Glutamatergic neuron (in vitro differentiated cells): ENCODE measurements at regions not wholly inside any gene's neighbourhood (a gene's known extent, or its start where the extent isn't known, plus 50 kb on each side); places are given as distances from the start of the nearest gene placed in this dataset.
"Not testable (repeated sequence)": the region's sequence is repeated elsewhere in the genome, so short reads cannot be mapped to it uniquely, and the experiment has no call there.

ENCODE experiments used
- DNase-seq: peaks from one replicate; pipeline ENCODE4 v3.0.0; 2022
- H3K27ac Mint-ChIP-seq: one replicate; pipeline ENCODE4 v1.8.0; 2020; ENCODE audit warnings: mild to moderate bottlenecking, mixed read lengths, inconsistent platforms; ENCODE audit not compliant: unreplicated experiment
- H3K27me3 Mint-ChIP-seq: one replicate; pipeline ENCODE4 v1.8.0; 2020; ENCODE audit warnings: mild to moderate bottlenecking, moderate library complexity, mixed read lengths, inconsistent platforms; ENCODE audit not compliant: unreplicated experiment
- H3K36me3 Mint-ChIP-seq: one replicate; pipeline ENCODE4 v1.8.0; 2020; ENCODE audit warnings: mild to moderate bottlenecking, mixed read lengths, inconsistent platforms; ENCODE audit not compliant: unreplicated experiment
- H3K4me1 Mint-ChIP-seq: one replicate; pipeline ENCODE4 v1.8.0; 2020; ENCODE audit warnings: mild to moderate bottlenecking, low read depth, mixed read lengths, inconsistent platforms; ENCODE audit not compliant: unreplicated experiment
- H3K4me3 Mint-ChIP-seq: one replicate; pipeline ENCODE4 v1.8.0; 2020; ENCODE audit warnings: mild to moderate bottlenecking, mixed read lengths, inconsistent platforms; ENCODE audit not compliant: unreplicated experiment
- H3K9me3 Mint-ChIP-seq: one replicate; pipeline ENCODE4 v1.8.0; 2020; ENCODE audit warnings: mild to moderate bottlenecking, moderate library complexity, mixed read lengths, inconsistent platforms; ENCODE audit not compliant: unreplicated experiment
- TF ChIP-seq, protein P1 (sequence below): fragments of 200-600 bp; sonication (generic); IDR thresholded peaks from one replicate; pipeline ENCODE4 v1.5.0; 2021; ENCODE audit not compliant: partially characterized antibody, unreplicated experiment

DNA sequence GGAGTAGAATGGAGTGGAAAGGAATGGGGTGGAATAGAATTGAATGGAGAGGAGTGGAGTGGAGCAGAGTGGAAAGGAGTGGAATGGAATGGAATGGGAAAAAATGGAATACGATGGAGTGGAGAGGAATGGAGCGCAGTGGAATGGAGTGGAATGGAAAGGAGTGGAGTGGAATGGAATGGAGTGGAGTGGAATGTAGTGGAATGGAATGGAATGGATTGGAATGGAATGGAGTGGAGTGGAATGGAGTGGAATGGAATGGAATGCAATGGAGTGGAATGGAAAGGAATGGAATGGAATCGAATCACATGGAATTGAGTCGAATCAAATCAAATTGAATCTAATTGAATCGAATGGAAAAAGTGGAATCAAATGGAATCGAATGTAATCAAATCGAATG is 1016.1 kb downstream of the CDY1 start:
- H3K27me3 Mint-ChIP-seq = peaks cover 16% of the 10 kb centered on the region
- no peak overlapping the region for H3K27ac Mint-ChIP-seq
- H3K4me1 Mint-ChIP-seq = no peaks in the 10 kb centered on the region
- peaks cover 44% of the 10 kb centered on the region for H3K9me3 Mint-ChIP-seq
- H3K4me3 Mint-ChIP-seq = no peak overlapping the region
- DNase-seq = no peak
- TF ChIP-seq, protein P1, sequence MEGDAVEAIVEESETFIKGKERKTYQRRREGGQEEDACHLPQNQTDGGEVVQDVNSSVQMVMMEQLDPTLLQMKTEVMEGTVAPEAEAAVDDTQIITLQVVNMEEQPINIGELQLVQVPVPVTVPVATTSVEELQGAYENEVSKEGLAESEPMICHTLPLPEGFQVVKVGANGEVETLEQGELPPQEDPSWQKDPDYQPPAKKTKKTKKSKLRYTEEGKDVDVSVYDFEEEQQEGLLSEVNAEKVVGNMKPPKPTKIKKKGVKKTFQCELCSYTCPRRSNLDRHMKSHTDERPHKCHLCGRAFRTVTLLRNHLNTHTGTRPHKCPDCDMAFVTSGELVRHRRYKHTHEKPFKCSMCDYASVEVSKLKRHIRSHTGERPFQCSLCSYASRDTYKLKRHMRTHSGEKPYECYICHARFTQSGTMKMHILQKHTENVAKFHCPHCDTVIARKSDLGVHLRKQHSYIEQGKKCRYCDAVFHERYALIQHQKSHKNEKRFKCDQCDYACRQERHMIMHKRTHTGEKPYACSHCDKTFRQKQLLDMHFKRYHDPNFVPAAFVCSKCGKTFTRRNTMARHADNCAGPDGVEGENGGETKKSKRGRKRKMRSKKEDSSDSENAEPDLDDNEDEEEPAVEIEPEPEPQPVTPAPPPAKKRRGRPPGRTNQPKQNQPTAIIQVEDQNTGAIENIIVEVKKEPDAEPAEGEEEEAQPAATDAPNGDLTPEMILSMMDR = no peak
- H3K36me3 Mint-ChIP-seq = peaks cover 47% of the 10 kb centered on the region

DNA sequence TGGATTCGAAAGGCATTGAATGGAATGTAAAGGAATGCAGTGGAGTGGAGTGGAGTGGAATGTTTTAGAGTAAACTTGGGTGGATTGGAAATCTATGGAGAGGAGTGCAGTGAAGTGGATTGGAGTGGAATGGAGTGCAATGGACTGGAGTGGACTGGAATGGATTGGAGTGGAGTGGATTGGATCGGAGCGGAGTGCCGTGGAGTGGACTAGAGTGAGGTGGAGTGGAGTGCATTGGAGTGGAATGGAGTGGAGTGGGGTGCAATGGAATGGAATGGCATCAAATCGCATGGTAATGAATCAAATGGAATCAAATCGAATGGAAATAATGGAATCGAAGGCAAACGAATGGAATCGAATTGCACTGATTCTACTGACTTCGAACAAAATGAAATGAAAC is 1023.9 kb downstream of the CDY1 start:
- Mint-ChIP-seq H3K27me3 (peaks cover 13% of the 10 kb centered on the region), H3K9me3 (peaks cover 30% of the 10 kb centered on the region), H3K36me3 (peaks cover 25% of the 10 kb centered on the region)
- H3K27ac Mint-ChIP-seq, DNase-seq, H3K4me1 Mint-ChIP-seq, H3K4me3 Mint-ChIP-seq: not testable (repeated sequence)

DNA sequence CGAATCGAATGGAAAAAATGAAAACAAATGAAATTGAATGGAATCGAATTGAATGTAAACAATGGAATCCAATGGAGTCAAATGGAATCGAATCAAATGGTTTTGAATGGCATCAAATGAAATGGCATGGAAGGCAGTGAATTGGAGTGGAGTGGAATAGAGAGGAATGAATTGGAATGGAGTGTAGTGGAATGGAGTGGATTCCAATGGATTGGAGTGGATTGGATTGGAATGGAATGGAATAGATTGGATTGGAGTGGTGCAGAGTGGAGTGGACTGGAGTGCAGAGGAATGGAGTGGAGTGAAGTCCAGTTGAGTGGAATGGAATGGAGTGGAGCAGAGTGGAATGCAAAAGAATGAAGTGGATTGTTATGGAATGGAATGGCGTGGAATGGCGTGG is 1026.3 kb downstream of the CDY1 start:
- peaks cover 25% of the 10 kb centered on the region for H3K9me3 Mint-ChIP-seq
- H3K27me3 Mint-ChIP-seq, H3K4me1 Mint-ChIP-seq: not testable (repeated sequence)

DNA sequence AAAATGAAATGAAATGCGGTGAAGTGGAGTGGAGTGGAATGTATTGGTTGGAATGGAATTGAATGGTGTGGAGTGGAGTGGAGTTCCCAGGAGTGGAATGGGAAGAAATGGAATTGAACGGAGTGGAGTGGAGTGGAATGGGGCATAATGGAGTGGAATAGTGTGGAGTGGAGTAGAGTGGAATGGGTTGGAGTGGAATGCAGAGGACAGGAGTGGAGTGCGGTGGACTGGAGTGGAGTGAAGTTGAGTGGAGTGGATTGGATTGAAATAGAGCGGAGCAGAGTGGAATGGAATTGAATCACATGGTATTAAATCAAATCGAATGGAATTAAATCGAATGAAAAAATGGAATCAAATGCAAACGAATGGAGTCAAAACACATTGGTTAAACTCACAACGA is 1042.3 kb downstream of the CDY1 start:
- not testable (repeated sequence) for H3K4me1 Mint-ChIP-seq, H3K27ac Mint-ChIP-seq, H3K4me3 Mint-ChIP-seq, DNase-seq
- peaks cover 44% of the 10 kb centered on the region for H3K9me3 Mint-ChIP-seq
- peaks cover 46% of the 10 kb centered on the region for H3K36me3 Mint-ChIP-seq
- H3K27me3 Mint-ChIP-seq = peaks cover 19% of the 10 kb centered on the region

More for the DNA sequence above, 1026.3 kb downstream of the CDY1 start:
- H3K4me3 Mint-ChIP-seq, DNase-seq, H3K27ac Mint-ChIP-seq: not testable (repeated sequence)
- H3K36me3 Mint-ChIP-seq = peaks cover 28% of the 10 kb centered on the region

DNA sequence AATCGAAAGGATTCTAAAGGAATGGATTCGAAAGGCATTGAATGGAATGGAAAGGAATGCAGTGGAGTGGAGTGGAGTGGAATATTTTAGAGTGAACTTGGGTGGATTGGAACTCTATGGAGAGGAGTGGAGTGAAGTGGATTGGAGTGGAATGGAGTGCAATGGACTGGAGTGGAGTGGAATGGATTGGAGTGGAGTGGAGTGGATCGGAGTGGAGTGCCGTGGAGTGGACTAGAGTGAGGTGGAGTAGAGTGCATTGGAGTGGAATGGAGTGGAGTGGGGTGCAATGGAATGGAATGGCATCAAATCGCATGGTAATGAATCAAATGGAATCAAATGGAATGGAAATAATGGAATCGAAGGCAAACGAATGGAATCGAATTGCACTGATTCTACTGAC is 1044.8 kb downstream of the CDY1 start:
- peaks cover 51% of the 10 kb centered on the region for H3K9me3 Mint-ChIP-seq
- not testable (repeated sequence) for DNase-seq

DNA sequence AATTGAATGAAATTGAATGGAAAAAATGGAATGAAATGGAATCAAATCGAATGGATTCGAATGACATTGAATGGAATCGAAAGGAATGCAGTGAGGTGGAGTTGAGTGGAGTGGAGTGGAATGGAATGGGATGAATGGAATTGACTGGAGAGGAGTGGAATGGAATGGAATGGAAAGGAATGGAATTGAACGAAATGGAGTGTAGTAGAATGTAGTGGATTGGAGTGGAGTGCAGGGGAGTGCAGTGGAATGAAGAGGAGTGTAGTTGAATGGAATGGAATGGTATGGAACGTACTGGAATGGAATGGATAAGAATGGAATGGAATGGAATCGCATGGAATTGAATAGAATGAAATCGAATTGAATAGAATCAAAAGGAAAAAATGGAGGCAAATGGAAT is 1047.3 kb downstream of the CDY1 start:
- Mint-ChIP-seq H3K9me3 (peaks cover 36% of the 10 kb centered on the region), H3K36me3 (peaks cover 35% of the 10 kb centered on the region), H3K27me3 (peaks cover 25% of the 10 kb centered on the region)
- H3K4me1 Mint-ChIP-seq, H3K4me3 Mint-ChIP-seq, DNase-seq, H3K27ac Mint-ChIP-seq: not testable (repeated sequence)

More for the DNA sequence above, 1044.8 kb downstream of the CDY1 start:
- H3K36me3 Mint-ChIP-seq = peaks cover 50% of the 10 kb centered on the region
- H3K27me3 Mint-ChIP-seq = peaks cover 34% of the 10 kb centered on the region
- not testable (repeated sequence) for H3K27ac Mint-ChIP-seq, H3K4me1 Mint-ChIP-seq, H3K4me3 Mint-ChIP-seq

DNA sequence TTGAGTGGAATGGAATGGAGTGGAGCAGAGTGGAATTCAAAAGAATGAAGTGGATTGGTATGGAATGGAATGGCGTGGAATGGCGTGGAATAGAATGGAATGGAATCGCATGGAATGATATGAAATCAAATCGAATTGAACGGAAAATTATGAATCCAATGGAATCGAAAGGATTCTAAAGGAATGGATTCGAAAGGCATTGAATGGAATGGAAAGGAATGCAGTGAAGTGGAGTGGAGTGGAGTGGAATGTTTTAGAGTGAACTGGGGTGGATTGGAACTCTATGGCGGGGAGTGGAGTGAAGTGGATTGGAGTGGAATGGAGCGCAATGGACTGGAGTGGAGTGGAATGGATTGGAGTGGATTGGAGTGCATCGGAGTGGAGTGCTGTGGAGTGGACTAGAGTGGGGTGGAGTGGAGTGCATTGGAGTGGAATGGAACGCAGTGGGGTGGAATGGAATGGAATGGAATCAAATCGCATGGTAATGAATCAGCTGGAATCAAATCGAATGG is 1048.5 kb downstream of the CDY1 start:
- peak; percentile 24 for DNase-seq
- not testable (repeated sequence) for H3K4me1 Mint-ChIP-seq, H3K27ac Mint-ChIP-seq, H3K4me3 Mint-ChIP-seq
- Mint-ChIP-seq H3K36me3 (peaks cover 23% of the 10 kb centered on the region), H3K9me3 (peaks cover 28% of the 10 kb centered on the region), H3K27me3 (peaks cover 18% of the 10 kb centered on the region)

DNA sequence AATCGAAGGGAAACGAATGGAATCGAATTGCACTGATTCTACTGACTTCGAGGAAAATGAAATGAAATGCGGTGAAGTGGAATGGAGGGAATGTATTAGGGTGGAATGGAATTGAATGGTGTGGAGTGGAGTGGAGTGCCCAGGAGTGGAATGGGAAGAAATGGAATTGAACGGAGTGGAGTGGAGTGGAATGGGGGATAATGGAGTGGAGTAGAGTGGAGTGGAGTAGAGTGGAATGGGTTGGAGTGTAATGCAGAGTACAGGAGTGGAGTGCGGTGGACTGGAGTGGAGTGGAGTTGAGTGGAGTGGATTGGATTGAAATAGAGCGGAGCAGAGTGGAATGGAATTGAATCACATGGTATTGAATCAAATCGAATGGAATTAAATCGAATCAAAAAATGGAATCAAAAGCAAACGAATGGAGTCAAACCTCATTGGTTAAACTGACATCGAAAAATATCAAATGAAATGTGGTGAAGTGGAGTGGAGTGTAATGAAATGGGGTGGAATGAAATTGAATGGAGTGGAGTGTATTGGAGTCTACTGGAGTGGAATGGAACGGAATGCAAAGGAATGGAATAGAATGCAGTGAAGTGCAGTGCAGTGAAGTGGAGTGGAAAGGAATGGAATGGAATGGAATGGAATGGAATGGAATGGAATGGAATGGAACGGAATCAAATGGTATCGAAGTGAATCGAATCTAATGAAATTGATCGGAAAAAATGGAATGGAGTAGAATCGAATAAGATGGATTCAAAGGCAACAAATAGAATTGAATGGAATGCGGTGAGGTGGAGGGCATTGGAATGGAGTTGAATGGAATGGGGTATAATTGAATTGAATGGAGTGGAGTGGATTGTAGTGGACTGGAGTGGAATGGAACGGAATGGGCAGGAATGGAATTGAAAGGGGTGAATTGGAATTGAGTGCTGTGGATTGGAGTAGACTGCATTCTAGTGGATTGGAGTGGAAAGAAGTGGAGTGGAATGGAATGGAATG is 1049.3 kb downstream of the CDY1 start:
- H3K9me3 Mint-ChIP-seq = peaks cover 28% of the 10 kb centered on the region
- H3K4me3 Mint-ChIP-seq, H3K4me1 Mint-ChIP-seq, H3K27ac Mint-ChIP-seq: not testable (repeated sequence)
- peaks cover 23% of the 10 kb centered on the region for H3K36me3 Mint-ChIP-seq
- H3K27me3 Mint-ChIP-seq = peaks cover 18% of the 10 kb centered on the region
- peak; percentile 18 for DNase-seq
